Inflammatory macrophage (primary cell): ENCODE measurements at regions not wholly inside any gene's neighbourhood (a gene's known extent, or its start where the extent isn't known, plus 50 kb on each side); places are given as distances from the start of the nearest gene placed in this dataset.
"Not testable (repeated sequence)": the region's sequence is repeated elsewhere in the genome, so short reads cannot be mapped to it uniquely, and the experiment has no call there.

Experiments used
- DNase-seq, 2 donors: peaks; one replicate each; pipeline ENCODE4 v3.0.0-alpha.2; 2020 to 2022

DNA sequence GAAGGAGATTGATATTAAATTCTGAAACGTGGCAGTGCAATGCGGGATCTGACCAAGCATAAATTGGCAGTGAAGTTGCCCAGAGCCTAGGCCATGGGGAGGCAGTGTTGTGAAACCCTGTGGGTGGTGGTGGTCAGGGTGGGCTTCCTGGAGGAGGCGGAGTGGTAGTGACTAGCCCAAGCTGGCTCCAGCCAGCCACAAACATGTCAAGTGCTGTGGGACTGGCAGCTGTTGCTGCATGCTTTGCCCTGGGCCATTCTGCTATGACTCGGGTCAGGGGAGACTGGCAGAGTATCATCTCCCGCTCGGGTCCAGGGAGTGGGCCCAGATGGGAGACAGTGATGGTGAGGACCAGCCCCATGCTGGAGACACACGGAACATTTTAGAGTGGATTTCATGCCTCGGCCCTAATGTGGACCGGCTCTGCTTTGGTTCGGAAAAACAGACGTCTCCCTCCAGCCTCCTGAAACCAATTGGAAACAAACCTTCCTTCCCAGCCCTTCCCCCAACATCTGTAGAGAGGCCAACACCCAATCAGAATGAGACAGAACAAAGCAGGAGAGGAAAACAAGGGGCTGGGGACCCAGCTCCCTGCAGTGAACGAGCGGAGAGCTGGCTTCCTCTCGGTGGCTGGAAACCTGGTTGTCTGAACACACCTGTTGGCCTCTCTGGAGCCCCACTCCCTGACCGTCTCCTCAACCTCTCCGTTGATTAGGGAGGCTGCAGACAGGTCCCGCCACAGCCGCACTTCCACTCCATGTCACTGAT lies 58.2 kb downstream of the TMEM270 start:
- no peak for DNase-seq

- no peak for DNase-seq
These were observed 58.9 kb downstream of the TMEM270 start for GRCh38 chr7:73919694-73920375.

DNA sequence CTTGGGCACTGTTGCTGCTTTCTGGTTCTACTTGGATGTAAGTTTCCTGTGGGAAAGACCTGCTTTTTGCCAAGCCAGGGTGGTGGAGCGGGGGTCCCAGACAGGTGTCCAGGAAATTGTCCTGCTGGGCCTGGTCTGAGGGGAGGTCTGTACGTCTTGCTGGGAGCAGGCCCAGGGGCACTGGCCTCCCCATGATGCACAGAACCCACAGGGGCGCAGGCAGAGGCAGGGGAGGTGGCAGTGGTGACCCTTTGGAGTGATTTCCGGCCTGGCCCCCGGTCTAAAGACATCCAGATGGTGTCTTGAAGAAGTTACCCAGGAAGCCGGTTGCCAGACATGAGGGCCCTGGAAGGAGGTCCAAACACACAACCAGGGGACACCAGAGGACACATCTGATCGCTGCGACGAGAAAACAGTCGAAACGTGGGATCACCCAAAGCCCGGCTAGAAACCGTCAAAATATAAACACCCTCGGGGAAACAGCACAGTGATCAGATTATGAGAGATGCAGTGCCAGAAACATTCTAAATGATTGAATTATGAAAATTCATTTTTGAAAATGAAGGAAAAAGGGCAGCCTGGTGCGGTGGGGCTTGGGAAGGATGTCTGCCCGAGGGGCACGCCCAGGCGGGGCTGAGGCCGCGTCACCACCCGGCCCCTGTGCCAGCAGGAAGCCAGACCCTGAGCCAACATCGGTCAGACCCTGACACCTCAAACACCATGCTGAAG lies 59.6 kb downstream of the TMEM270 start:
- DNase-seq: no peak

GRCh38 chr7:73921623-73922528 lies 60.9 kb downstream of the TMEM270 start:
- DNase-seq: no peak

- DNase-seq: not testable (repeated sequence)
These were observed 67.7 kb downstream of the TMEM270 start for GRCh38 chr7:73928644-73929043.

- no peak for DNase-seq
These were observed 70.5 kb downstream of the TMEM270 start for GRCh38 chr7:73931502-73931901.

DNA sequence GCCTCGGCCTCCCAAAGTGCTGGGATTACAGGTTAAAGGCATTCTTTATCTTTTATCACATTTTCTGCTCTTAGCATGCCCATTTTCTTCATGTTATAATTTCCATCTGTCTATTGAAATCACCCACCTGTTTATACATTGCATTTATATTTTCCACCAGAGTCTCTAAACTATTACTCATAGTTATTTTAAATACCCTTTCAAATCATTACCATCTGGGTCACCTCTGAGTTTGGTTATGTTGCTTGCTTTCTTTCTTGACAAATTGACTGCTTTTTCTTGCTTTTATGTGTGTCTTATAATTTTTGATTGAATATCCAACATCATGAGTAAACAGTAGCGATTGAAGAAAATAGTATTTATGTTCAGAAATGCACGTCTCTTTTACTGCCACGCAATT lies 71.4 kb downstream of the TMEM270 start:
- DNase-seq: no peak

DNA sequence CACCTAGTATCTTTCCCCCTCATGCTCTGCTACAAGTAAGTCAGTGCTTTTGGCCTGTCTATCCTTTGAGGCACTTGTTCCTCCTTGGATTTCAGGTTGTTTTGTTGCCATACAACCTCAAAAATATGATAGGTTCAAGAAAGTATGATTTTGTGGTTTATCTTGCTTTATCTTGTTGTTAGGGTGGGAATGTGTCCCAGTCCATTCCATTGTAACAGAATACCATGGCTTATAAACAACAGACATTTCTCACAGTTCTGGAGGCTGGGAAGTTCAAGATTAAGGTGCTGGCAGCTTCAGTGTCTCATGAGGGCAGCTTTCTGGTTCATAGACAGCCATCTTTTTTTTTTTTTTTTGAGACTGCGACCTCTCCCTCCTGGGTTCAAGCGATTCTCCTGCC lies 72.1 kb downstream of the TMEM270 start:
- no peak for DNase-seq

DNA sequence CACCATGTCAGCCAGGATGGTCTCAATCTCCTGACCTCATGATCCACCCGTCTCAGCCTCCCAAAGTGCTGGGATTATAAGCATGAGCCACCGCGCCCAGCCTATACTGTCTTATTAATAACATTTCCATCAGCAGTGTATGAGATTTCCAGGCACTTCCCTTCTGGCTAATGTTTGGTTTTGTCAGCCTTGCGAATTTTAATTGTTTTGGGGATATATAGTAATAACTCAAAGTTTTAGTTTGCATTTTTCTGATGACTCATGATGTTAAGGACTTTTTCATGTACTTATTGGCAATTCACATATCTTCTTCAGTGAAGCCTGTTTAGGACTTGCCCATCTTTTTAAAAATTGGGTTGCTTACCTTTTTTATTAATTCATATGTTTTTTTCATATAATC lies 76.0 kb downstream of the TMEM270 start:
- no peak for DNase-seq

GRCh38 chr7:73937650-73938049 lies 76.7 kb downstream of the TMEM270 start:
- not testable (repeated sequence) for DNase-seq

GRCh38 chr7:73939528-73939927 lies 78.6 kb downstream of the TMEM270 start:
- no peak for DNase-seq

- DNase-seq: no peak
These were observed 79.8 kb downstream of the TMEM270 start for GRCh38 chr7:73940701-73941238.

DNA sequence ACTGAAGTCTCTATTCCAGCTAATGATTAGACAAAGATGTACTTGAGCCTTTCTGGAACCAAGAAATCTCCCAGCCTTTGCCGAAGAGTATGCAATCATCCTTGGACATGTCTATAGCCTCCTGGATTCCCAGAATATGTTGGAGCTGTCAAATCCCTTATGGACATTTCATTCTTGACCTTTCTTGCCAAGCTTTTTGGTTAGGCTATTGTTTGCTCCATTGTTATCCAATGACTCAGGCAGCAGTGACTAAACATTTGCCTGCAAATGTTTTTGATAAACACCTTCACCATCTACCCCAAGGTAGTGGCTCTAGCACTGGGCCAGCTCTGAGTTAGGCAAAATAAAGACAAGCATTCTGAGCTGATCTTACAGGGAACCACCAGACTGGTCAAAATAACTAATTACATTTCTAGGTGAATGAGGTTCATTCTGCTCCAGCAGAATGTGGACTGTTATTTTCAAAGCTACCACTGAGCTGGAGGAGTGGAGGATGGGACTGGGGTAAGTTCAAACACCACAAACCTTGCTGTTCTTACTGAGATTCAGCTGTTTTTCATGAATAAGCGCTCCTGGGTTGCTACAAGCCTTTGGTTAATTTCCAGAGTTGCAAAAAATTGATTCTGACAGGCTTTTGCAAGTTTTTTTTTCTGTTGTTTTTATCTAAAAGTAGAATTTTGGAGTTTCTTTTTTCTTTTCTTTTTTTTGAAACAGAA lies 81.0 kb downstream of the TMEM270 start:
- DNase-seq: no peak

DNA sequence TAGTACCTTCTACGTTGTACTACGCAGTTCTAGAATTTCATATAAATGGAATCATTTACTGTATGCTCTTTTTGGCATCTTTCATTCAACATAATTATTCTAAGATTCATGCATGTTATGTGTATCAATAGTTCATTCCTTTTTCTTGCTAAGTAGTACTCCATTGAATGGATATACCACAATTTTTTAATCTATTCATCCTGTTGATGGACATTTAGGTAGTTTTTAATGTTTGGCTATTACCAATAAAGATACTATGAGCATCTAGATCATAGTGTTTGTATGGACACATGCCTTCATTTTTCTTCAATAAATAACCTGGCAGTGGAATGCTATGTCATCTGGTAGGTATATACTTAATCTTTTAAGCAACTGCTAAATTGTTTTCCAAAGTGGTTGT lies 83.0 kb upstream of the ELN start:
- DNase-seq: no peak

DNA sequence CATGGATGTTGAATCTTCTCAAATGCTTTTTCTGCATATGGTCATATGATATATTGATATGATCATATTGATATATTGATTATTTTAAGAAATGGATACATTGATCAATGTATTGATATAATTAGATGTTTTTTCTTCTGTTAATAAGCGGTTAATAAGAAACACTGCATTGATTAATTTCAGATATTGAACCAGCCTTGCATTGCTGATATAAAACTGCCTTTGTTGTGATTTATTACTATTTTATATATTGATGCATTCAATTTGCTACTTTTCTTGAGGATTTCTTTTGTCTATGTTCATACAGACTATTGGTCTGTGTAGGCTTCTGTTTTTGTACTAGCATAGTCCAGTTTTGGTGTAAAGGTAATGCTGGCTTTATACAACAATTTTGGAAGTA lies 79.7 kb upstream of the ELN start:
- DNase-seq: no peak

DNA sequence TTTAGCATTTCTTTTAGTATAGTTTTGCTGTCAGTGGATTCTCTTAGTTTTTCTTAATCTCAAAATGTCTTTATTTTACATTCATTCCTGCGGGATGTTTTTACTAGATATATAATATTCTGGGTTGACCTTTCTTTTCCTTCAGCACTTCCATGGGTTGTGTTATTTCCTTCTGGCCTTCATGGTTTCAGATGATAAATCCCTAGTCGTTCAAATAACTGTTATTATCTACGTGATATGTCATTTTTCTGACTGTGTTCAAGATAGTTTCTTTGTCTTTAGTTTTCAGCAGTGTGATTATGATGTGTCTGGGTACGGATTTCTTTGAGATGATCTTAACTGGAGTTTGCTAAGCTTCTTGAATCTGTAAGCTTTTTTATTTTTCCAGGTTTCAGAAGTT lies 75.7 kb upstream of the ELN start:
- DNase-seq: no peak

- DNase-seq: no peak
These were observed 73.8 kb upstream of the ELN start for GRCh38 chr7:73954181-73954580.

- DNase-seq: no peak
These were observed 73.1 kb upstream of the ELN start for GRCh38 chr7:73954861-73955260.

- peak in 1 of 2 donors; percentile 22 for DNase-seq
These were observed 67.4 kb upstream of the ELN start for GRCh38 chr7:73960548-73960947.

DNA sequence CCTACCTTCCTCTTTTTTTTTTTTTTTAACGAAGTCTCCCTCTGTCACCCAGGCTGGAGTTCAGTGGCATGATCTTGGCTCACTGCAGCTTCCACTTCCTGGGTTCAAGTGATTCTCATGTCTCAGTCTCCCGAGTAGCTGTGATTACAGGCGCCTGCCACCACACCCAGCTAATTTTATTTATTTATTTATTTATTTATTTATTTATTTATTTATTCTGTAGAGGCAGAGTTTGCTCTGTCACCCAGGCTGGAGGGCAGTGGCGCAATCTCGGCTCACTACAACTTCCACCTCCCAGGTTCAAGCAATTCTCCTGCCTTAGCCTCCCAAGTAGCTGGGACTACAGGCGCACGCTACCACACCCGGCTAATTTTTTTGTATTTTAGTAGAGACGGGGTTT lies 66.0 kb upstream of the ELN start:
- DNase-seq: not testable (repeated sequence)

DNA sequence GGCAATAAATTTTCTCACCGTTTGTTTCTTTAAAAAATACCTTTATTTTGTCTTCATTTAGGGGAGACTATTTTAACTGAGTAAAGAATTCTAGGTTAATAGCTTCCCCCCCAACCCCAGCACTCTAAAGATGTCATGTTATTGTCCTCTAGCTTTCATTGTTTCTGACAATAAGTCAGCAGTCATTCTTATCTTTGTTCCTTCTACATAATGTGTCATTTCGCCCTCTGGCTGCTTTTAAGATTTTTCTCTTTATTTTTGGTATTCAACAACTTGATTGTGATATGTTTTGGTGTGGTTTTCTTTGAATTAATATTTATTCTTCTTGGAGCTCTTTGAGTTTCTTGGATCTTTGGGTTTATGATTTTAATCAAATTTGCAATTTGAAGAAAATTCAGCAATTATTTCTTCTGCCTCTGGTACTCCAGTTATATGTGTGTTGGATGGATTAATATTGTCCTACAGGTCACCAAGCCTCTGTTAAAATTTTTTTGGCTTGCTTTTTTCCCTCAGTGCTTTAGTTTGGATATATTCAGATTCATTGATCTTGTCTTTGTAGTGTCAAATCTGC lies 64.6 kb upstream of the ELN start:
- no peak for DNase-seq
